Mucosa of descending colon (tissue), 3 donors: ENCODE measurements at regions not wholly inside any gene's neighbourhood (a gene's known extent, or its start where the extent isn't known, plus 50 kb on each side); places are given as distances from the start of the nearest gene placed in this dataset. TPM values are rescaled to one million over a fixed set of nuclear protein-coding genes. Genes with fewer than 3 reads are reported as not detected.

ENCODE experiments used
- ATAC-seq: fragments of 200-7000 bp; cut with Tn5 transposase; one replicate; pipeline ENCODE4 v1.9.1; 2020; ENCODE audit warnings: mild to moderate bottlenecking, moderate library complexity
- DNase-seq, 3 donors: peaks; one replicate each; pipeline ENCODE4 v3.0.0-alpha.2; 2020
- H3K36me3 ChIP-seq: fragments of 200-600 bp; one replicate; pipeline ENCODE4 v1.8.0; 2021; ENCODE audit warnings: low read depth, mild to moderate bottlenecking
- H3K4me1 ChIP-seq: fragments of 200-600 bp; one replicate; pipeline ENCODE4 v1.8.0; 2021; ENCODE audit warnings: low read depth, mild to moderate bottlenecking
- H3K4me3 ChIP-seq: fragments of 200-600 bp; one replicate; pipeline ENCODE4 v1.8.0; 2021; ENCODE audit warnings: mild to moderate bottlenecking
- H3K9me3 ChIP-seq: fragments of 200-600 bp; one replicate; pipeline ENCODE4 v1.8.0; 2021; ENCODE audit warnings: mild to moderate bottlenecking
- CTCF ChIP-seq: fragments of 200-600 bp; IDR thresholded peaks from one replicate; pipeline ENCODE4 v1.8.0; 2022; ENCODE audit warnings: antibody characterized with exemption, mild to moderate bottlenecking
- intact Hi-C, 2 donors: fragments of 100-400 bp; cut with DNase I in 1 of 2; cut with micrococcal nuclease in 1 of 2; formaldehyde crosslinking; loops; one replicate each; pipeline versions ENCODE4 v1.11.0 to v1.11.1; 2022; cut with DNase I, micrococcal nuclease
- microRNA-seq: library from miRNA; unstranded; fragments of <30 nt; microRNA quantifications from one replicate; pipeline ENCODE4, GENCODE V29; 2019
- donor health status: DM: no; HTN: no; CAD: no; lungs with moderate emphysema.
- donor health status: DM: no; HTN: no; CAD: no.
- donor health status: DM: no; HTN: yes; CAD: no.

DNA sequence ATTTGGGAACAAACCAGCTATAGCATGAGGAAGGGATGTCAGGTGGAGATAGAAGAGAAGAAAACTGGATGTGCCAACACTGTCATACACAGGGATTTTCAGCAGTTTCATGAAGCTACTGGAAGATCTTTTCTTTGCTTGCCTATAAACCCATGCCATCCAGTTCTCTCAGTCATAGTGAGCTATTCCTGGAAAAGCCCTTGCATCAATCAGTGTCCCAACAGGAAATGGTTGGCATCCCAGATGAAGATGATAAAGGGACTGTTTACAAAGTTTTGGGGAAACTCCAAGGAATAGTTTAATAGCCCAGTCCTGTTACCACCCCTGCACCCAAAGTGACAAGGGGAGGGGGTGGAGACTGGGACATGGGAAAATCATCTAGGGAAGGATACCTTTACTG is 58.5 kb upstream of the ARGLU1 start:
- ATAC-seq: no peak

GRCh38 chr13:106625578-106625977 is 57.6 kb upstream of the ARGLU1 start:
- H3K36me3 ChIP-seq: no peaks in the 10 kb centered on the region
- H3K9me3 ChIP-seq: no peaks in the 10 kb centered on the region

More for the DNA sequence above, 58.5 kb upstream of the ARGLU1 start:
- no peak for DNase-seq
- Histone ChIP-seq H3K9me3 (no peaks in the 10 kb centered on the region), H3K4me1 (no peaks in the 10 kb centered on the region), H3K4me3 (no peak overlapping the region), H3K36me3 (no peaks in the 10 kb centered on the region)
- TF ChIP-seq CTCF: no peak
- intact Hi-C loops: no loop called here

DNA sequence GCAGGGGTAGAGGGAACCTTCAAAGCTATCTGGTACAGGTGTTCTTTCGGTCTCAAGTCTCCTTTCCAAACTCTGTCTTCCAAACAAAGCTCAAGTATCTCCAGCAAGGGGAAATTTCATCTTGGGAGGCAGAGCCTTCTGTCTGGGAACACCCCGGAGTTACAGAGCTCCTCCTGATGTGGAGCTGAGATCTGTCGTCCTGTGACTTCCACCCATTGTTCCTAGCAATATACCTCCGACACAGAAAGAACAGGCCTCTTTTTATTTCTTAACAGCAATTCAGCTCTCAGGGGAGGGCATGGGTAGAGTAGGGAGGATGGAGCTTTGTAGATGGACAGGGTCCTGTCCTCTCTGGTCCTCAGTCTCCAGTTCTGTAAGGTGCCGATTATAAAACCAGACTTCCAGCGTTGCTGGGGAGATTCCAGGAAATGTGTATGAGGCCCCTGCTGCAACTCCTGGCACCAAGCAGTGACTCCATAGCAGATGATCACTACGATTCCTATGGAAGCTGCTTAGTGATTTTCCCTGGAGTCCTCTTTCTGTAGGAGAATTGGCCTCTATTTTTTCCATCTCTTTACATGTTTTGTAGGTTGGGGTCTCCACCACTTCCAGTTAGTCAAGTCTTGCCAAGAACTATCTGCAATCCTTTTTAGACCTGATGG is 56.0 kb upstream of the ARGLU1 start:
- ATAC-seq: no peak
- Histone ChIP-seq H3K9me3 (no peaks in the 10 kb centered on the region), H3K4me3 (no peak overlapping the region), H3K4me1 (no peaks in the 10 kb centered on the region), H3K36me3 (no peaks in the 10 kb centered on the region)
- intact Hi-C loops: no loop called here
- no peak for TF ChIP-seq CTCF
- DNase-seq: no peak

More at GRCh38 chr13:106625578-106625977, 57.6 kb upstream of the ARGLU1 start:
- TF ChIP-seq CTCF: no peak
- intact Hi-C loops: no loop called here
- no peak for ATAC-seq
- no peak for DNase-seq
- Histone ChIP-seq H3K4me1 (no peaks in the 10 kb centered on the region), H3K4me3 (no peak overlapping the region)

DNA sequence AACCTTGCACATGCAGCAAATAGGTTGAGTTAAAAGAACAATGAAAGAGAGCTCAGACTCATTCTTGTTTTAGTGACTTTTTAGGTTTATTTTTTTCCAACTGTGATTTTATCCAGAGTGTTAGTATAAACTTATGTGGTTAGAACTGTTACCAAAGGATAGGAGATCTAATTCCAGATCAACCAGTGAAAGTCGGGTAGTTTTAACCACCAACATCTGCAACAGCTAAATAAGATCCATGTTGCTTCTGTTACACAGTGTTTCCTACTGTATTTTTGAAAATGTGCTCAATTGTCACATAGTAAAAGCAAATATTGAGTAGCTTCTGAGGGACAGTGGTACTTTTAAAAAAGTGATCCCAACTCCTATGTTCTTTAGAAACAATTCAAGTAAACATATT is 53.9 kb upstream of the ARGLU1 start:
- Histone ChIP-seq H3K36me3 (no peaks in the 10 kb centered on the region), H3K4me3 (no peak overlapping the region), H3K4me1 (no peaks in the 10 kb centered on the region), H3K9me3 (no peaks in the 10 kb centered on the region)
- intact Hi-C loops: no loop called here
- TF ChIP-seq CTCF: no peak
- no peak for ATAC-seq
- DNase-seq: no peak

GRCh38 chr13:106619688-106620555 is 52.0 kb upstream of the ARGLU1 start:
- peak; percentile 49 for TF ChIP-seq CTCF
- no peaks in the 10 kb centered on the region for H3K9me3 ChIP-seq
- intact Hi-C loops: no loop called here
- DNase-seq: peak in 1 of 3 donors; percentile 38
- H3K4me3 ChIP-seq: no peak overlapping the region
- H3K36me3 ChIP-seq: no peaks in the 10 kb centered on the region
- H3K4me1 ChIP-seq: no peaks in the 10 kb centered on the region
- ATAC-seq: peak; percentile 97

Small RNAs in the stretch of these regions (microRNA-seq; reads per million reads assigned to microRNA genes)
- not detected for gene MIR1267
